Vagina (tissue), 2 donors: ENCODE measurements at regions not wholly inside any gene's neighbourhood (a gene's known extent, or its start where the extent isn't known, plus 50 kb on each side); places are given as distances from the start of the nearest gene placed in this dataset.

Experiments used
- DNase-seq, 2 donors: peaks; one replicate each; pipeline ENCODE4 v3.0.0-alpha.2; 2017; ENCODE audit errors: extremely low spot score in 2 of 2
- H3K27ac ChIP-seq: fragments of 200-600 bp; sonication (generic); one replicate; pipeline ENCODE4 v1.5.1; 2019
- H3K27me3 ChIP-seq: fragments of 200-600 bp; sonication (generic); one replicate; pipeline ENCODE4 v1.5.1; 2019
- H3K36me3 ChIP-seq, 2 donors: fragments of 200-600 bp; sonication (generic); one replicate each; pipeline ENCODE4 v1.5.1; 2017 to 2019
- H3K4me1 ChIP-seq: fragments of 200-600 bp; sonication (generic); one replicate; pipeline ENCODE4 v1.5.1; 2019
- H3K4me3 ChIP-seq, 2 donors: fragments of 200-600 bp; sonication (generic); 1 replicate in 1 of 2; 2 replicates in 1 of 2; pipeline ENCODE4 v1.5.1; 2016 to 2019
- H3K9me3 ChIP-seq: fragments of 200-600 bp; sonication (generic); one replicate; pipeline ENCODE4 v1.5.1; 2019
- POLR2A ChIP-seq, 2 donors: fragments of 450-650 bp; IDR thresholded peaks; one replicate each; pipeline ENCODE4 v1.6.1; 2017; ENCODE audit warnings: antibody characterized with exemption in 2 of 2, mild to moderate bottlenecking in 2 of 2, moderate library complexity in 2 of 2
- POLR2AphosphoS5 ChIP-seq, 2 donors: sonication (generic); formaldehyde crosslinking; IDR thresholded peaks; one replicate each; pipeline ENCODE4 v1.9.0; 2017; ENCODE audit warnings: antibody characterized with exemption in 2 of 2, mild to moderate bottlenecking in 2 of 2, low read depth in 1 of 2; ENCODE audit not compliant: insufficient read depth in 1 of 2
- intact Hi-C: fragments of 100-400 bp; cut with DNase I; formaldehyde crosslinking; loops from one replicate; pipeline ENCODE4 v1.15.1; 2023
- TF ChIP-seq, protein P1 (sequence below), 3 experiments: fragments of 450-650 bp in 2 of 3; fragments of 200-600 bp in 1 of 3; sonication (generic) in 1 of 3; IDR thresholded peaks; one replicate each; pipeline ENCODE4 v1.5.1; 2017 to 2019; ENCODE audit warnings: antibody characterized with exemption in 3 of 3, mild to moderate bottlenecking in 2 of 3, moderate library complexity in 2 of 3

DNA sequence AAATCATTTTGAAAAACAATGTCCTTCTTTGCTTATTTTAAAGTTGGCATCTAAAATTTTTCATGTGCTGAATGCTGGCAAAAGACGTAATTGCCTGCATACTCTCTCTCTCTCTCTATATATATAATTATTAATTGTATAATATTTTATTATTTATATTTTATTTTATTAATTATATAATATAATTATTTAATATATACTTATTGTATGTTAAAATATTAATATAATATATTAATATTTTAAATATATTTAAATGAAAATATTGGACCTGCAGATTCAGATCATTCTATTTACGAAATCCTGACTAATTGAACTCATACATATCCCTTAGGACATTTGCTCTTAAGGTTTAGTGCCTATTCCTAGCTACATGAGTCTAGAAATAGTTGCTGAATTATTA, 144.7 kb upstream of the VCX start:
- DNase-seq: no peak
- Histone ChIP-seq H3K9me3 (no peaks in the 10 kb centered on the region), H3K4me3 (no peak overlapping the region), H3K27ac (no peak overlapping the region), H3K36me3 (no peaks in the 10 kb centered on the region), H3K4me1 (no peaks in the 10 kb centered on the region), H3K27me3 (no peaks in the 10 kb centered on the region)
- intact Hi-C loops: no loop called here
- TF ChIP-seq POLR2AphosphoS5 (IDR thresholded peaks at IDR 0.05; ENCODE audit: insufficient read depth in 1 of 2, low read depth in 1 of 2) (no peak), POLR2A (IDR thresholded peaks at IDR 0.05) (no peak)
- TF ChIP-seq, protein P1, sequence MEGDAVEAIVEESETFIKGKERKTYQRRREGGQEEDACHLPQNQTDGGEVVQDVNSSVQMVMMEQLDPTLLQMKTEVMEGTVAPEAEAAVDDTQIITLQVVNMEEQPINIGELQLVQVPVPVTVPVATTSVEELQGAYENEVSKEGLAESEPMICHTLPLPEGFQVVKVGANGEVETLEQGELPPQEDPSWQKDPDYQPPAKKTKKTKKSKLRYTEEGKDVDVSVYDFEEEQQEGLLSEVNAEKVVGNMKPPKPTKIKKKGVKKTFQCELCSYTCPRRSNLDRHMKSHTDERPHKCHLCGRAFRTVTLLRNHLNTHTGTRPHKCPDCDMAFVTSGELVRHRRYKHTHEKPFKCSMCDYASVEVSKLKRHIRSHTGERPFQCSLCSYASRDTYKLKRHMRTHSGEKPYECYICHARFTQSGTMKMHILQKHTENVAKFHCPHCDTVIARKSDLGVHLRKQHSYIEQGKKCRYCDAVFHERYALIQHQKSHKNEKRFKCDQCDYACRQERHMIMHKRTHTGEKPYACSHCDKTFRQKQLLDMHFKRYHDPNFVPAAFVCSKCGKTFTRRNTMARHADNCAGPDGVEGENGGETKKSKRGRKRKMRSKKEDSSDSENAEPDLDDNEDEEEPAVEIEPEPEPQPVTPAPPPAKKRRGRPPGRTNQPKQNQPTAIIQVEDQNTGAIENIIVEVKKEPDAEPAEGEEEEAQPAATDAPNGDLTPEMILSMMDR (IDR thresholded peaks at IDR 0.05): no peak

DNA sequence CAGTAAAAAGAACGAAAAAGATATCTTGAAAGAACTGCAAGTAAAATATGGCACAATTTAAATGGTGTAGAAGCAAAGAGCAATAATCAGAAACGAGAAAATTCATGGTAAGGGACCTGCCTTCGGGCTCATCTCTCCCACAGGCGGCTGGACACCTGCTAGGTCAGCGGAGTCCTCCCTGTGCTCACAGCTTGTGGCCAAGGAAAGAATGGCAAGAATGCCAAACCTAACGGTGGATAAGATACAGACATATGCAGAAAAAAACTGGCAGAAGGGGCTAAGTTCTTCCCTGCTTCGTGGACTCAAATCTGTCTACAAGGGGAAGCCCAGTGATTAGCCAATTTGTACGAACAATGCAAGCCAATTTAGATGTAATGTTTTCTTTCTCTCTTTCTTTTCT, 152.1 kb upstream of the VCX start:
- H3K4me1 ChIP-seq: no peaks in the 10 kb centered on the region
- no peaks in the 10 kb centered on the region for H3K27me3 ChIP-seq
- no peak overlapping the region for H3K4me3 ChIP-seq
- TF ChIP-seq POLR2A (IDR thresholded peaks at IDR 0.05) (no peak), POLR2AphosphoS5 (IDR thresholded peaks at IDR 0.05; ENCODE audit: insufficient read depth in 1 of 2, low read depth in 1 of 2) (no peak)
- TF ChIP-seq, protein P1 (IDR thresholded peaks at IDR 0.05): no peak
- H3K36me3 ChIP-seq: no peaks in the 10 kb centered on the region
- no peaks in the 10 kb centered on the region for H3K9me3 ChIP-seq
- no peak overlapping the region for H3K27ac ChIP-seq
- no peak for DNase-seq
- intact Hi-C loops: no loop called here

DNA sequence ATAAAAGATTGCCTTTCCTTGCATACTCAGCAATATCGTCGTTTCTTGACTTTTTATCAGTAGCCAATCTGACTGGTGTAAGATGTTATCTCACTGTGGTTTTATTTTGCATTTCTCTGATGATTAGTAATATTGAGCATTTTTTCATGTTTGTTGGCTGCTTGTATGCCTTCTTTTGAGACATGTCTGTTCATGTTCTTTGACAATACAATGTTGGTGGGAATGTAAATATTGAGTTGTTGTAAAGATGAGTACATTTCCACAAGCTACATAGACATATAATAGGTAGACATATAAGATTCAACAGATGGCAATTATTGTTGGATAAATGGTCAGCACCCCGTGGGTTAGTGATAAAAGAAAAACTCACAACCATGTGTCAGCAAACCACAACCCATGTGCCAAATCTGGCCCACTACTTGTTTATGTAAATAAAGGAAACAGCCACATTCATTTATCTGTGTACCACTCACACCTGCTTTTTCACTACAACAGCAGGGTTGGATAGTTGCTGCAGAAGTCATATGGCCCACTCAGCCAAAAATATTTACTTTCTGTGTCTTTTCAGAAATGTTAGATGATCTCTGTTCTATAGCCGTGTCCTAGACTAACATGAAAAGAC, 153.1 kb upstream of the VCX start:
- Histone ChIP-seq H3K9me3 (no peaks in the 10 kb centered on the region), H3K27ac (no peak overlapping the region), H3K36me3 (no peaks in the 10 kb centered on the region), H3K4me1 (no peaks in the 10 kb centered on the region), H3K4me3 (no peak overlapping the region), H3K27me3 (no peaks in the 10 kb centered on the region)
- intact Hi-C loops: no loop called here
- DNase-seq: no peak
- no peak for TF ChIP-seq POLR2AphosphoS5 (IDR thresholded peaks at IDR 0.05; ENCODE audit: insufficient read depth in 1 of 2, low read depth in 1 of 2)
- no peak for TF ChIP-seq POLR2A (IDR thresholded peaks at IDR 0.05)
- TF ChIP-seq, protein P1 (IDR thresholded peaks at IDR 0.05): no peak

DNA sequence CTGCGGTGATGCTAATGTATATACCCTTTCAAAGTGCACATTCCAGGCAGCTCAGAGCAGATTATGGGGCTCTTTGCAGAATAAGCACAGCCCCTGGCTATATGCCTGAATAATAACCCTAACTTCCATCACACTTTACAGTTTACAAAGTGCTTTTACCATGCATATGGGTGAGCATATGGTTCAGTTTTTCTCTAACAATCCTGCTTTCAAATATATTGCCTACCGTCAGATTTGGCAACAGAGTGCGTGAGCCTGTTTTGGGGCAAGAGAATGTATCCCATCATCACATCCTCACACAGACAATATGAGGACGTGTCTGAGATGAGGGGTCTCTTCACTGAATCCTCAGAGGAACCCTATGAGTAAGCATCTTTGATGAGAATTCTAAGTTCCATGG, 162.8 kb upstream of the VCX start:
- Histone ChIP-seq H3K36me3 (no peaks in the 10 kb centered on the region), H3K27ac (no peak overlapping the region), H3K27me3 (no peaks in the 10 kb centered on the region), H3K4me1 (no peaks in the 10 kb centered on the region), H3K9me3 (no peaks in the 10 kb centered on the region), H3K4me3 (no peak overlapping the region)
- TF ChIP-seq POLR2A (IDR thresholded peaks at IDR 0.05) (no peak), POLR2AphosphoS5 (IDR thresholded peaks at IDR 0.05; ENCODE audit: insufficient read depth in 1 of 2, low read depth in 1 of 2) (no peak)
- TF ChIP-seq, protein P1 (IDR thresholded peaks at IDR 0.05): no peak
- no peak for DNase-seq
- intact Hi-C loops: no loop called here

DNA sequence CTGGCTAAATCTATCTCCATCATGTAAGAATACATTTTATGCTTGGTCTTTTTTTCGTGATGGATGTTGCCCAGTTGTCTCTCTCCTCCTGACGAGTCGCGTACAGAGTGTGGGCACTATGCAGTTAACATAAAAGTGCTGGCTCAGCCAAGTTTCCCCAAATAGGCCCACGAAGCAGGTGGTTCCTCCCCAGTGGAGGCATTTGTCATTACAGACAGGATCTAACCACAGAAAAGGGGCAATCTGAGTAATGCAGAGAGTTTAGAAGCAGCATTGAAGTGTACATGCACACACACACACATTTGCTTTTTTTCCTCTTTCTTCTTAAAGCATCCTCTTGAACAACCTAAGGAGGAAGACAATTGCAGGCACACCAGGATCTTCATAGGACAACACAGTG, 188.7 kb upstream of the VCX start:
- TF ChIP-seq POLR2AphosphoS5 (IDR thresholded peaks at IDR 0.05; ENCODE audit: insufficient read depth in 1 of 2, low read depth in 1 of 2) (no peak), POLR2A (IDR thresholded peaks at IDR 0.05) (no peak)
- TF ChIP-seq, protein P1 (IDR thresholded peaks at IDR 0.05): no peak
- intact Hi-C loops: no loop called here

More for the DNA sequence above, 188.7 kb upstream of the VCX start:
- no peak overlapping the region for H3K27ac ChIP-seq
- H3K36me3 ChIP-seq: no peaks in the 10 kb centered on the region
- no peak overlapping the region for H3K4me3 ChIP-seq
- no peak for DNase-seq
- no peaks in the 10 kb centered on the region for H3K4me1 ChIP-seq
- H3K27me3 ChIP-seq: no peaks in the 10 kb centered on the region
- no peaks in the 10 kb centered on the region for H3K9me3 ChIP-seq
